GM12874 (cell line): ENCODE measurements at regions not wholly inside any gene's neighbourhood (a gene's known extent, or its start where the extent isn't known, plus 50 kb on each side); places are given as distances from the start of the nearest gene placed in this dataset.

ENCODE experiments used
- TF ChIP-seq, protein P1 (sequence below): IDR thresholded peaks from 2 replicates; pipeline ENCODE4 v1.5.1; 2011; ENCODE audit warnings: low read depth, mild to moderate bottlenecking, control low read depth, low read length, moderate library complexity; ENCODE audit not compliant: insufficient read depth

DNA sequence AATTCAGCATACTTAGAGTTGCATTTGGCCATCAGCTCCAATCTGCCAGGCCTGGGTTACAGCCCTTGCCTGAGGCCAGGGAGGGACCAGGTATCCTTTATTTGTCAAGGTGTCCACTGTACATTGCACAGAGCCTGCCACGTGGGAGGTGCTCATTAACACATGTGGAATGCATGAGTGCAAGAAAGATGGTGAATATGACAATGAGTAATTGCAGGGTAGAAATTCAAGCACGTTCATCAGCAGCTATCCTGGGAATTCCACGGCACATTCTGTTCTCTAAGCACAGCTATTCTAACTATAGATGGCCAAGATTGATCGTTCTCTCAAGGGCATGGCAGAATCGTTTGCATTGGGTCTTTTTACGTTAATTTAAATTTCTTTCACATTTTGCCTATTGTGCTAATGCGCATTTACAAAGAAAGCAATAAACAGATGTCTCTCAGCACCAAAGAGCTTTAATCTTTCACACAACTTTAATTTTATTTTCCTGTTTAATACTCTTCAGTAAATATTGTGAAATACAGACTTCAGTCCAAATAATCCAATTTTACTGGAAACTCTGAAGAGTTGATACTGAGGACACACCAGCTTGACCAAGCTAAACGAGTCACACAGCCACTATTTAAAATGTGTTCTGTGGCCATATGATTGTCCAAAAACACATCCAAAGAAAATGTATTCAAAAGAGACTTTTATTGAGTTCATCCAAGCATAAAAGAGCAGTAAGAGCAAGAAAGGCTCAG lies 1025.7 kb upstream of the TMEM132C start:
- TF ChIP-seq, protein P1, sequence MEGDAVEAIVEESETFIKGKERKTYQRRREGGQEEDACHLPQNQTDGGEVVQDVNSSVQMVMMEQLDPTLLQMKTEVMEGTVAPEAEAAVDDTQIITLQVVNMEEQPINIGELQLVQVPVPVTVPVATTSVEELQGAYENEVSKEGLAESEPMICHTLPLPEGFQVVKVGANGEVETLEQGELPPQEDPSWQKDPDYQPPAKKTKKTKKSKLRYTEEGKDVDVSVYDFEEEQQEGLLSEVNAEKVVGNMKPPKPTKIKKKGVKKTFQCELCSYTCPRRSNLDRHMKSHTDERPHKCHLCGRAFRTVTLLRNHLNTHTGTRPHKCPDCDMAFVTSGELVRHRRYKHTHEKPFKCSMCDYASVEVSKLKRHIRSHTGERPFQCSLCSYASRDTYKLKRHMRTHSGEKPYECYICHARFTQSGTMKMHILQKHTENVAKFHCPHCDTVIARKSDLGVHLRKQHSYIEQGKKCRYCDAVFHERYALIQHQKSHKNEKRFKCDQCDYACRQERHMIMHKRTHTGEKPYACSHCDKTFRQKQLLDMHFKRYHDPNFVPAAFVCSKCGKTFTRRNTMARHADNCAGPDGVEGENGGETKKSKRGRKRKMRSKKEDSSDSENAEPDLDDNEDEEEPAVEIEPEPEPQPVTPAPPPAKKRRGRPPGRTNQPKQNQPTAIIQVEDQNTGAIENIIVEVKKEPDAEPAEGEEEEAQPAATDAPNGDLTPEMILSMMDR, result no peak

DNA sequence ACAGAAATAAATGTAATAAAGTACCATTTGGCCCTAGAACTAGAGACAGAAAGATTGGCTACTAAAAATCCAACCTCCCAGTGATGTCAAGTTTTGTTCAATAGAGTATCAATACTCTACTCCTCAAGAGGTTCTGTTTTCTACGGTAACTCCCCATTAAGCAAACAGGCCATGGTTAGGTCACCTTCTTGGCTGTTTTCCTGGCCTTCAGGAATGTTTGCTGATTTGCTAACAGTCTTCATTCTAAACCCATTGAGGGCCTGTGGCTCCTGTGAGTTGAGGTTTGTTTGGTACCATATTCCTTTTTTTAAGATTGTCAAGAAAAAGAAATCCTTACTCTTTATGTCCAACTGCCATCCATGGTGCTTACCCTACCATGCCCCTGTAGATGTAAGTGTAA lies 1022.0 kb upstream of the TMEM132C start:
- TF ChIP-seq, protein P1, result no peak

DNA sequence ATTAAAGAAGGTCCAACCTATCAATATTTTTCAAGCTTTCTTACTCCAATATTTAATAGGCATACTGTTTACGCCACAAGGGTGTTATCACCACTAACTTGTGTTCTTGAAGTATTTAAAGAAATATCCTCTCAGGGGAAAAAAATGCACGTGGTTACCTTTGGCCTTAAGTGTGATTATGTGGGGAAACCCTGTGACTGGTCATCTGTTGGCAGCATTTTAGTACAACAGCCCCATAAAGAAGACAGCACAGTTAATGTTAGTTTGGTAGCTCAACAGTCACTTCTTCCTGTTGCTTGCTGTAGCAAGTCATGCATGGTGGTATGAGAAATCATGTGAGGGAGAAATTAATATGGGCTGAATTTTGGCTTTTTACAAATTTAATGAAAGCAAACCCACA lies 1021.5 kb upstream of the TMEM132C start:
- TF ChIP-seq, protein P1, result no peak

DNA sequence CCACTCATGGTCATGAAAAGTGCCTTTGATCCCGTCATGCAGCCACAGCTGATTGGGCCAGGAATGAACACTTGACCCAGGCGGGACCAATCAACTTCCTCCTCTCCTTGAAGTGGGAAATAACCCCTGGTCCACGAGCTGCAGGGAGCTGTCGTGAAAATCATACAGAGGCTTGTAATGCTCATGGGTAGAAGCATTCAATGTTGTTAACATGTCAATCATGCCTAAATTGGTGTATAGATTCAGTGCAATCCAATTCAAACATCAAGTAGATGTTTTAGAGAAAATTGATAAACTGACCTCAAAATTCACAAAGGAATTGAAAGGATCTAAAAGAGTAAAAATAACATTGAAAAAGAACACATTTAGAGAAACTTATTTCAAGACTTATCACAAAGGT lies 1019.0 kb upstream of the TMEM132C start:
- TF ChIP-seq, protein P1, result no peak

DNA sequence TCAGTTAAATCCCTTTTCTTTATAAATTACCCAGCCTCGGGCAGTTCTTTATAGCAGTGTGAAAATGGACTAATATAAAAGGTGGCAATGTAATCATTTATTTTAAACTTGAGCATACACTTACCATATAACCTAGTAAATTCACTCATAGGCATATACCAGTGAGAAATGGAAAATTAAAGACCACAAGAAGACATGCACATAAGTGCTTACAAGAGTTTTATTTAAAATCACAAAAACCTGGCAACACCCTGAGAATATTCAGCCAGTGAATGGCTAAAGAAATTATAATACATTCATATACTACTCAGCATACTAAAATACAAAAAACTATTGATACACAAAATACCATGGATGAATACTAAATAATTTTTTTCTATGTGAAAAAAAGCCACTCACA lies 1017.5 kb upstream of the TMEM132C start:
- TF ChIP-seq, protein P1, result no peak

DNA sequence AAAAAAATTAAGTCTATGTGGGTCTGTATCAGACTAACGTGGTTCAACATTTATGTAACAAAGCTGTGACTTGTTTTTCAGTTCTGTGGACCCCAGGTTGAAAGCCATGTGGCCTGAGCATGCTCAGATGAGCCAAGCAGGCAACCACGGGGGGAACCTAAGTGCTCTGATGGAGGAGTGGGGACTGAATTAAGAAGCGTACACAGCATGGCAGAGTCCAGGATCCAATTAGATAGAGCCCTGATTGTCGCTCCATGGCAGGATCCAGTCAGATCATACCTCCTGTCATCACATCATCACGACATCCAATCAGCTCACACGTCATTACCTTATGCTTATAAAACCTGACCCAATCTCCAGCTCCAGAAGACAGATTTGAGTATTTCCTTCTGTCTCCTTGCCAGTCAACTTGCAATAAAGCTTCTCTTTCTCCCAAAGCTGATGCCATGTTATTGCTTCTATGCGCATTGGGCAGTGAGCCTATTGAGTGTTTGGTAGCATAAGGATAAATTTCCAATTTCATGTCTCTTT lies 1013.1 kb upstream of the TMEM132C start:
- TF ChIP-seq, protein P1, result no peak

DNA sequence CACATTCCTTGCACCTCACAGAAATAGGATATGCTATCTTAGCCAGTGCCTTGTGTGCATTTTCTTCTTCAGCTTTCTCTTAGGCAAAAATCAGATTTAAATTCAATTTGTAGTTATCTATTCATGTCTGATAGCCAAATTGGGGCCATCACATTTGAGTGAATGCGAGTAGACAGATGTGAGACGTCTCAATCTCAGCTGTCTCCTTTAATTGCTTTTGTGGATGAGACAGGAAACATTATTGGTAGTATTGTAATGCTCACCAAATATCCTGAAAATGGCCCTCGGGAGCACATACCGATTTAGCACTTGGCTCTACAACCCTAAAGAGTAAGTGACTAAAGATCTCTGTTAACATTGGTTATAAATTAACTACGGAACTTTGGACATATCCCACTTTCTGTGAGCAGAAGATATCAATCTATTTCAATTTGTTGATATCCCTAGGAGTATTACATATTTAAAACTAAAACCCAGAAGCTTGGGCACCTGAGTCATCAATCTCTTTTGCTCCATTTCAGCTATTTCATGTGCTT lies 1012.5 kb upstream of the TMEM132C start:
- TF ChIP-seq, protein P1, result no peak
